ENCODE measurements at regions not wholly inside any gene's neighbourhood (a gene's known extent, or its start where the extent isn't known, plus 50 kb on each side); places are given as distances from the start of the nearest gene placed in this dataset.

DNA sequence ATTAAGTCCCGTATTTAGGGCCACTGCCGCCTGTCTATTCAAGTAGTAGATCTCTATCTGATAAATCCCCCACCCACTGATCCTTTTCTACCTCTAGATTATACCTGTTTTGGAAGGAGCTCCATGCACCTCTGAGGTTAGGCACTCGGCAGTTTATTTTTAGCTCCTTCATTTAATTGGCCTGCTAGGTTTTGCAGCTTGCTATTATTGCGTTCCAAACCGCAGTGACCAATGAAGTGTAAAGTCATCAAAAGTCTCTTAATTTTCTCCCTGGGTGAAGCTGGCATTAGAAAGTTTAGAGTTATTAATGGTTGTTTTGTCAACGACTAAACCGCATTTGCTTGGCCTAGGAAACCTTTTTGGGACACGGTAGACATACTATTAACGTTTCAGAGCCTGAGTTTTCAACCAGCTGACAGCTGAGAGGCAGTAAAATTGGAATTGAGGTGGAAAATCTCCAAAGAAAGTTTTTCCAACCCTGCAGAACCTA, 60.0 kb downstream of the RFPL4B start:
- Histone ChIP-seq H3K4me3 (replicated peaks in 1 of 3; ENCODE audit: insufficient read depth in 1 of 3, low read depth in 1 of 3, low read length in 3 of 3) (no peak overlapping the region), H3K4me2 (ENCODE audit: insufficient read depth, low read length) (no peak overlapping the region), H3K79me2 (ENCODE audit: control insufficient read depth, insufficient read depth, low read length) (no peaks in the 10 kb centered on the region), H3K9ac (replicated peaks; ENCODE audit: extremely low read depth, insufficient read depth, low read length) (no peak overlapping the region), H3K36me3 (ENCODE audit: control insufficient read depth in 2 of 2, extremely low read depth in 1 of 2, insufficient read depth in 2 of 2, low read length in 2 of 2) (no peaks in the 10 kb centered on the region), H3K9me1 (replicated peaks; ENCODE audit: control insufficient read depth, extremely low read depth, insufficient read depth, low read length) (no peaks in the 10 kb centered on the region), H3K27ac (ENCODE audit: insufficient read depth, low read depth, low read length) (no peak overlapping the region), H3K4me1 (ENCODE audit: control insufficient read depth, extremely low read depth, insufficient read depth, low read length) (no peaks in the 10 kb centered on the region), H3K9me3 (replicated peaks; ENCODE audit: control insufficient read depth, insufficient read depth, low read length) (no peaks in the 10 kb centered on the region), H2AFZ (ENCODE audit: low read depth, low read length) (no peak overlapping the region), H4K20me1 (replicated peaks; ENCODE audit: control insufficient read depth, extremely low read depth, insufficient read depth, low read length) (no peaks in the 10 kb centered on the region), H3K27me3 (ENCODE audit: control insufficient read depth in 2 of 2, insufficient read depth in 2 of 2, low read length in 2 of 2) (peaks cover 2 to 3% of the 10 kb centered on the region in 2 experiments)
- ChIA-PET POLR2A (no interaction called here), CTCF (interaction anchor here (1.3 to 1.5 kb wide), 2 partner anchors 10 to 18 kb away, joined by 3 to 4 read pairs; no protein-coding TSS in a partner anchor)
- TF ChIP-seq JUN (IDR thresholded peaks at IDR 0.05; ENCODE audit: borderline replicate concordance, insufficient read depth, insufficient read length, low read depth) (no peak), EZH2 (IDR thresholded peaks at IDR 0.05; ENCODE audit: borderline replicate concordance, low read depth, low read length, severe bottlenecking) (no peak), MYC (IDR thresholded peaks at IDR 0.05; ENCODE audit: low read depth, low read length) (no peak), POLR2A (IDR thresholded peaks at IDR 0.05; ENCODE audit: low read depth, low read length) (no peak), FOS (IDR thresholded peaks at IDR 0.05; ENCODE audit: borderline replicate concordance, insufficient read depth, low read length) (no peak), GATA2 (IDR thresholded peaks at IDR 0.05; ENCODE audit: insufficient read depth, insufficient read length, low read depth, low read length) (no peak), POLR2AphosphoS5 (IDR thresholded peaks at IDR 0.05; ENCODE audit: insufficient read depth, low read depth, low read length) (no peak)
- TF ChIP-seq, protein P1, sequence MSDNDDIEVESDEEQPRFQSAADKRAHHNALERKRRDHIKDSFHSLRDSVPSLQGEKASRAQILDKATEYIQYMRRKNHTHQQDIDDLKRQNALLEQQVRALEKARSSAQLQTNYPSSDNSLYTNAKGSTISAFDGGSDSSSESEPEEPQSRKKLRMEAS (IDR thresholded peaks at IDR 0.05; ENCODE audit: insufficient read depth, insufficient read length), result no peak
- TF ChIP-seq, protein P2, sequence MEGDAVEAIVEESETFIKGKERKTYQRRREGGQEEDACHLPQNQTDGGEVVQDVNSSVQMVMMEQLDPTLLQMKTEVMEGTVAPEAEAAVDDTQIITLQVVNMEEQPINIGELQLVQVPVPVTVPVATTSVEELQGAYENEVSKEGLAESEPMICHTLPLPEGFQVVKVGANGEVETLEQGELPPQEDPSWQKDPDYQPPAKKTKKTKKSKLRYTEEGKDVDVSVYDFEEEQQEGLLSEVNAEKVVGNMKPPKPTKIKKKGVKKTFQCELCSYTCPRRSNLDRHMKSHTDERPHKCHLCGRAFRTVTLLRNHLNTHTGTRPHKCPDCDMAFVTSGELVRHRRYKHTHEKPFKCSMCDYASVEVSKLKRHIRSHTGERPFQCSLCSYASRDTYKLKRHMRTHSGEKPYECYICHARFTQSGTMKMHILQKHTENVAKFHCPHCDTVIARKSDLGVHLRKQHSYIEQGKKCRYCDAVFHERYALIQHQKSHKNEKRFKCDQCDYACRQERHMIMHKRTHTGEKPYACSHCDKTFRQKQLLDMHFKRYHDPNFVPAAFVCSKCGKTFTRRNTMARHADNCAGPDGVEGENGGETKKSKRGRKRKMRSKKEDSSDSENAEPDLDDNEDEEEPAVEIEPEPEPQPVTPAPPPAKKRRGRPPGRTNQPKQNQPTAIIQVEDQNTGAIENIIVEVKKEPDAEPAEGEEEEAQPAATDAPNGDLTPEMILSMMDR (IDR thresholded peaks at IDR 0.05; ENCODE audit: extremely low read depth in 1 of 2, insufficient read depth in 1 of 2, low read depth in 1 of 2, low read length in 2 of 2), result no peak
- DNase-seq (ENCODE audit: low read depth, low spot score) (no peak), FAIRE-seq (no peak)
- dilution Hi-C loops (cut with MboI; ENCODE audit: extremely low pct_ligation_motif_present, low sequenced_read_pairs) (no loop called here), intact Hi-C loops (cut with micrococcal nuclease) (no loop called here)
- BruUV-seq (replicated peaks), result no TSS peak

Measured in endothelial cell of umbilical vein (primary cell).